GM19452 (cell line): ENCODE measurements at regions not wholly inside any gene's neighbourhood (a gene's known extent, or its start where the extent isn't known, plus 50 kb on each side); places are given as distances from the start of the nearest gene placed in this dataset.

ENCODE experiments used
- ATAC-seq: cut with Tn5 transposase; IDR thresholded peaks from one replicate; pipeline ENCODE4 v1.9.1; 2021; ENCODE audit not compliant: unreplicated experiment

DNA sequence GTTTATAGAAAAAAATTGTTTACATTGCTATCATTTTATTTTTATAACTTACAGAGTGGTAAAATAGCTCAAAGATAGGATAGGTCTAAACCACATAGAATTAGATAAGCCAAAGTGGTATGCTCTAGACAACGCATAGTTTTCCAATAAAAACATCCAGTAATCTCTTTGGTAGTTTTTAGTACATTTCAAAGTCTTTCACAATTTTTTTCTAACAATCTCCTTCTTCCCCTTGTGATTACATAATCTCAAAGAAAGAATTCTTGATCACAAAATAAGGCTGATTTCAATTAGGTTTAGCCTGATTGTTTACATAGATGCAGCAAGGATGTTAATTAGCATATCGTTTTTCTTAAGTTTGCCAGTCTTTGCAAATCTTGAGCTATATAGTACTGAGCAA, 460.0 kb downstream of the FUT8 start:
- ATAC-seq = no peak

DNA sequence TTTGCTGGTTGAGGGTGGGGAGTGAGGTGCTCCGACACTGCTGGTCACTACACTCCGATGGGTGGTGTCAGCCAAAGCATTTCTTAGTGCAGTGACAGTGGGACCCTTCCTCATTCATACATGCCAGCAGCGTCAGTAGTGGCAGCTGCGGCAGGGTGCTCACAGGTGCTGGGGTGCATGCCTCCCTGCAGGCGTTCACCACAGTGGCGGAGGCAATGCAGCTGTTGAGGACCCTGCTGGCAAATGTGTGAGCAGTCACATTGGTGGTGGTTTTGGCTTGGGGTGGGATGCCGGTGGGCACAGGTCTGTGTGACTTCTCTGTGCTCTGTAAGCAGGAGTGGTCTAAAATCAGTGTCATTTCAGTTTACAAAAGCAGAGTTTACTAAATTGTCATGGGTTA, 464.6 kb downstream of the FUT8 start:
- no peak for ATAC-seq

DNA sequence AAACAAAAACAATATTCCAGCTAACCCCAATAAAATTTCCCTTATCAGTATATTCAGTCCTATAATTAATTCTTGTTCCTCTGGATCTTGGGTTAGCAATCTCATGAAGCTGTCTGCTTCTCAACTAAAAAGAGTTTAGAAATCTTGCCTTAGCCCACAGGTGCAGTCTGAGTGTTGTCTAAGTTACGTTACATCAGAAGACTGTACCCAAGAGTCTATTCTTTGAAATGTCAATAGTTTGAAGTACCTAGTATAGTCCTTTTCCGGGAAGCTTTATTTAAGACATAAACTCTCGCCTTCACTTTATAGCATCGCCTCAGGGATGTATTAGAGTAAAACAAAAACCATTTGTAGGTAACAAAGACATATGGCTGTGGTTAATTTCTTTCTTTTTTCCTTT, 465.1 kb downstream of the FUT8 start:
- ATAC-seq = no peak

DNA sequence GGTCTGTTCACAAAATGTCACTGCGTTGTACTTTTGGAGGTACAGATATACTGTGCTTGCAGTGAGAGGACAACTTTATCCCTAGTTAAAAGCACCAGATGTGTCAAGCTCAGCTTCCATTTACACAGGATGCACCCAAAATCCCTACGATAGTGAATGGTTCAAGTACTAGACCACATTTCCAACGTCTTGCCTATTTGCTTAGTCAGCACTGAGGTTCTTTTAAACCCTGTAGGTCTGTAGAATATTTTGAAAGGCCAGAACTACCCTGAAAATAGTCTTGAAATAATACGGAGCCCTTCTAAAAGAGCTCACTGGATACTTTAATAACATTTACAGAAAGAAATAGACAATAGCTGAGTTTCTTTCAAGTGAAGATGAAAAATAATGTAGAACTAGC, 466.1 kb downstream of the FUT8 start:
- ATAC-seq = no peak

DNA sequence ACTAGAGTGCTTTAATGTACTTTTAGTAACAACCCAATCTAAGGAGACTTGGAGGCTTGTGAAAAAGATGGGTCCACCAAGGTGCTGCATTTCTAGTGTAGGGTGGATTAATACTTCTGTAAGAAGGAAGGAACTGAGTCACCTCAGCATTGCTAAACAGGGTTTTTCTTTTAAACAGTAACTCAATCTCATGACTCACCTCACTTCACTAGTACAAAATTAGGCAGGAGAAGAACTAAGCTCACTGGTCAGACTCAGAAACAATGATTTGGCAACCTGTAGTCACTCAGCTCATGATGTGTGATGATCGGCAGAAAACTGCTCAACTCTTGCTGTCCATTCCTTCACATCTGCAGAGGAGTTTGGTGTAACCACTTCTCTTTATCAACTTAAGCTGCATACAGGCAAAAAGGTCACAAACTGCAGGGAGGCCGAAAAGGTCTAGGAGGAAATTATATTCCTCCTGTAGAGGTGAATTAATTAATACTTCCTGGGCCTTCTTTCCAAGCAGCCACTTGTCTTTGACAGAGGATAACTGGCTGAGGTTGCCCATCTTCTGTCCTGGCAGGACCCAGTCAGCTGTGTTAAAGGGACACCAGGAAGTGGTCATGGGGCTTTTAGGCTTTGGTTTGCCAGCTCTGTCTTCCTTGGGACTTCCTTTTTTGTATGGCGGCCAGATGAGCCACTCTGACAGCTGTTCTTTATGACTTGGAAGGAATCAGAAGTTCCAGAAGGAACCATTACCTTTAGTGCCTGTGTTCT, 466.9 kb downstream of the FUT8 start:
- ATAC-seq = peak; percentile 55

DNA sequence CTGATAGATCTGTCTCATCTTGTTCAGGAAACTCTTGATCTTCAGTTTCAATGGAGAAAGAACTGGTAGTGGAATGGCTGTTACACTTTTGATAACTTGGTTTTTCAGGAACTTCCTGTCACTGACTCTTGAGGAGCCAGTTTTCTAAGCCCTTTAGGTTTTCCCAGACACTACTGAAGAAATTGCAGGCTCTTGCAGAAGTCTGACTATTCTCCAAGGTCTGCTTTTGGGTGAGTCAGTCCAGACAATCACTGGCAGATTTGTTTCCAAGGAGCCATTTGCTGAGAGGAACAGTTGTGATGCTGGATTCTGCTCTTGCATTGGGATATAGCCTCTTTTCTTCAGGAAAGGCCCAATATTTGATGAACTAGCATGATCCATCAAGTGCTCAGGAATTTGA, 468.0 kb downstream of the FUT8 start:
- ATAC-seq = no peak

DNA sequence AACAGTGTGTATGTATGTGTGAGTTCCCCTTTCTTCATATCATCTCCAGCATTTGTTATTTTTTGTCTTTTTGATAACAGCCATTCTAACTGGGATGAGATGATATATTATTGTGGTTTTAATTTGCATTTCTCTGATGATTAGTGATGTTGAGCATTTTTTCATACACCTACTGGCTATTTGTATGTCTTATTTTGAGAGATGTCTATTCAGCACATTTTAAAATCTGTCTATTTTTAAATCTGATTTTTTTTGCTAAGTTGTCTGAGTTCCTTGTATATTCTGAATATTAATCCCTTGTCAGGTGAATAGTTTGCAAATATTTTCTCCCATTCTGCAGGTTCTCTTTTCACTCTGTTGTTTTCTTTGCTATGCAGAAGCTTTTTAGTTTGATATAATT, 469.1 kb downstream of the FUT8 start:
- ATAC-seq = no peak

DNA sequence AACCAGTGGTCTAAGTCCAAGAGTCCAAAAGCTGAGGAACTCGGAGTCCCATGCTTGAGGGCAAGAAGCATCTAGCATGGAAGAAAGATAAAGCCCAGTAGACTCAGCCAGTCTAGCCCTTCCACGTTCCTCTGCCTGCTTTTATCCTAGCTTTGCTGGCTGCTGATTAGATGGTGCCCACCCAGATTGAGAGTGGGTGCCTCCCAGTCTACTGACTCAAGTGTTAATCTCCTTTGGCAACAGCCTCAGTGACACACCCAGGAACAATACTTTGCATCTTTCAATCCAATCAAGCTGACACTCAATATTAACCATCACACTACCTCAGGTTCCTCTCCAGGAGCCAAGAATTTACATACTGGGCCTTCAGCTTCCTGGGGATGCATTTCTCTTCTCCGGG, 476.1 kb downstream of the FUT8 start:
- no peak for ATAC-seq

DNA sequence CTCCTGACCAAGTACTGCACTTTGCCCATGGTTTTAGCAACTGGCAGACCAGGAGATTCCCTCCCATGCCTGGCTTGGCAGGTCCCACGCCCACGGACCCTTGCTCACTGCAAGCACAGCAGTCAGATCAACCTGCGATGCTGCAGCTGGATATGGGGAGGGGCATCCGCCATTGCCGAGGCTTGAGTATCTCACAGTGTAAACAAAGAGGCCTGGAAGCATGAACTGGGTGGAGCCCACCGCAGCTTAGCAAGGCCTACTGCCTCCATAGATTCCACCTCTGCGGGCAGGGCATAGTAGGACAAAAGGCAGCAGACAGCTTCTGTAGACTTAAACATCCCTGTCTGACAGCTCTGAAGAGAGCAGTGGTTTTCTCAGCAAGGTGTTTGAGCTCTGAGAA, 479.8 kb downstream of the FUT8 start:
- no peak for ATAC-seq

DNA sequence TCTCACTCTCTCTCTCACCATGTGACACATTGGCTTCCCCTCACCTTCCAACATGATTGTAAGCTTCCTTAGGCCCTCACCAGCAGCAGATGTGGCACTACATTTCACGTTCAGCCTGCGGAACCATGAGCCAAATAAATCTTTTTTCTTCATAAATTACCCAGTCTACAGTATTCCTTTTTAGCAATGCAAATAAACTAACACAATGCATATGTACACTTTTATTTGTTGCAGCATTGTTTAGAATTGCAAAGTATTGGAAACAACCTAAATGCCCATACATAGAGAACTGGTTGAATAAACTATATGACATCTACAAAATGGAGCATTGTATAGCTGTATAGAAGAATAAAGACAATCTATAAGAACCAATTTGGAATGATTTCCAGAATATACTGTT, 487.6 kb downstream of the FUT8 start:
- no peak for ATAC-seq

DNA sequence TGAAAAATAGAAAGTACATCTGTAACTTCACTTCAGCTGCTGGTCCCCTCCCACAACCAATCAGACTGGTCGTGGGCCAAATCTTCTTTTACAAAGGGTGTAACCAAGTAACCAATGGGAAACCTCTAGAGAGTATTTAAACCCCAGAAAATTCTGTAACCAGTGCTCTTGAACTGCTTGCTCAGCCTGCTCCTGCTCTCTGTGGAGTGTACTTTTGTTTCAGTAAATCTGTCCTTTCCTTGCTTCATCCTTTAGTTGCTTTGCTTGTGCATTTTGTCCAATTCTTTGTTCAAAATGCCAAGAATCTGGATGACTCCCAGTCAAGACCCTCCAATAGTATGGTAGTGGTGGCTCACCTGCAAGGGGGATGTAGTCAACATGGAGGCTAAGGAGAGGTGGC, 489.1 kb downstream of the FUT8 start:
- no peak for ATAC-seq

DNA sequence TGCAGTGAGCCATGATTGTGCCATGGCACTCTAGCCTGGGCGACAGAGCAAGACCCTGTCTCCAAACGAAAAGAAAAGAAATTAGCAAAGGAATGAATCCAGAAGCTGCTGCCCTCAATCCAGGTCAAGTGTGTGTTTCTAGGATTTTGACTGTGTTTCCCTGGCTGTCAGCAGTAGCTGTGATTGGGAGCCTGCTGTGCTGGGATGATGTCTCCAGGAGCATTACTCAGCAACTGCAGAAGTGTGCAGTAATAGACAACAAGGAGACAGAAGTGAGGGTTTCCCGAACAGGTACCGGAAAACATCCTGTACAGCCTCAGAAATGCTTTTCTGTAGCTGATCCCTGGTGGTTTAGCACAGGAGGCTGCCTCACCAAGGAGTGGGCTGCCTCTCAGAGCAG, 492.5 kb downstream of the FUT8 start:
- no peak for ATAC-seq

DNA sequence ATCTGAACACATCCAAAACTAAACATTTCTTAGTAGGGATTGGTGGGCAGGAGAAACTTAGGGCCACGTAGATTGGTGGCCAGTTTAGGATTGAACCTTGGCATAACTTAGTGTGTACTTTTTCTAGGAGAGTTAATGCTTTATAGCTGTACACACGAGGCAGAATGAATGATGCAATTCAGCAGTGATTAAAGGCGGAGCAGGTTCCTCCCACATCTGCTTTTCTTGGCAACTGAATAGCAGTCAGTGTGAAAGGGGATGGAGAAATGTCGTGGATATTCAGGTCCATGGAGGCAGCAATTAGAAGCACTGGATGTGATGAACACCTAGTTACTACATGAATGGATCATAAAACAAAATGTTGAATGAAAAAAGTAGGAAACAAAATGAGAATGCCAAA, 493.8 kb downstream of the FUT8 start:
- no peak for ATAC-seq

DNA sequence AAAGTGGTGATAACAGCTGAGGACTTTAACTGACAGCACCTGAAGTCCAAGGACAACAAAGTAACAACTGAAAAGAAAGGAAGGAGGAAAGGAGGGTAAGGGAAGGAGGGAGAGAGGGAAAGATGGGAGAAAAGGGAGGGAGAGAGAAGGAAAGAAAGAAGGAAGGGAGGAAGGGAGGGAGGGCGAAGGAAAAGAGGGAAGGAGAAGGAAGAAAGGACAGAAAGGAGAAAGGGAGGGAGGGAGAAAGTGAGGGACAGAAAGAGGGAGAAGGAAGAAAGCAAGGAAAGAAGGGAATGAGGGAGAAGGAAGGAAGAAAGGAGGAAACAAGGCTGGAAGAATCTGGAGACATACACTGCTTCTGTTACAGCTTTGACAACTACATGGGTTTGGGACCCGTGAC, 494.4 kb downstream of the FUT8 start:
- ATAC-seq = no peak

DNA sequence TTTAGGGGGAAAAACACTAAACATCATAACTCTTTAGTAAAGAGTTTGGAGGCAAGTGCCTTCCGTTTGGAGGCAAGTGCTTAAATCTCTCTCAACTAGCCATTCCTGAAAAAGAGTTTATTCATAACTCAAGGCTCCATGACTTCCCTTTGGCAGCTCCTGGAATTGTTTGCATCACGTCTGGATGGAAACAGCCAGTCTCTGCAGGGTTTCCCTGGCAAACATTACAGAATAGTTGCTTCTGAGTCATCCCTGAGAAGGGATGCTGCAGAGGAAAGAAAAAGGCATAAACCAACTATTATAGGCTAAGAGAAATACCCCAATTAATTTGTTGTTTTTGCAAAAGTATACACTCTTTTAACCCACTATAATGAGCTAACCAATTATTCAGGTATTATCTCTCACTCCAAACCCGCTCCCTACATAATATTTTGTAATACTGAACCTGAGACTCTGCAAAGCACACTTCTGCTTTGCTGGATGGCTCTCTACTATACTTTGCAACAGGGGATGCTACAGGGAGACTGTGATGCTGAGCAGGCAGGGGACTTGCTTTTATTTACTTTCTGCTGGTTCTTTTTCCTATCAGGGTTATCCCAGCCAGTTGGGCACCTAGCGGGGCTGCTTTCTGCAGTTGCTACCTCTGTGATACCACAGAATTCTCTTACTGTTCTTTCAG, 497.7 kb downstream of the FUT8 start:
- no peak for ATAC-seq

DNA sequence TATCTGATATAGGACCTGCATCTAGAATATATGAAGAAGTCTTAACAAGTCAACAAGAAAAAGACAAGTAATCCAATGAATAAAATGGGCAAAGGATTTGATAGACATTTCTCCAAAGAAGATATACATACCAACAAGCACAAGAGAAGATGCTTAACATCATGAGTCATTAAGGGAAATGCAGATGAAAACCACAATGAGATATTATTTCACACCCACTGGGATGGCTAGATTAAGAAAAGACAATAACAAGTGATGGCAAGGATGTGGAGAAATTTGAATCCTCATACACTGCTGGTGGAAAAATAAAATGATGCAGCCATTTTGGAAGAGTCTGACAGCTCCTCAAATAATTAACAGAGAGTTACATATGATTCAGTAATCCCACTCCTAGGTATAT, 502.6 kb downstream of the FUT8 start:
- ATAC-seq = no peak

DNA sequence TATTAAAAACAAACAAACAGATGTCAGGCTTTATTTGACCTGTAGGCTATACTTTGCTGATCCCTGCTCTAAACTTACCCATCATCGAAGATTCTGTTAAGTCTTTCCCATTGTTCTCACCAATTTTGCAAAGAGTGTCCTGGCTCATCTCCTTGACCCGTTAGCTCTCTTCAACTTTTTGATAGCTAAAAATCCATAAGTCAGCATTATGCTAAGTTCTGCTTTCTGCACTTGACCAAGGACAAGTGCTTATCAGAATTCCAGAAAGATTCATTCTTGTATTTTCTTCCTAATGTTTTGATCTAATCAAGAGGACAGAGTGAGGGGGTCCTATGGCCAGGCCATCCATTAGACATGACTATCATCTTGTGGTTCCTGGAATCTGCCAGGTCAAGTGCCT, 503.5 kb downstream of the FUT8 start:
- no peak for ATAC-seq

DNA sequence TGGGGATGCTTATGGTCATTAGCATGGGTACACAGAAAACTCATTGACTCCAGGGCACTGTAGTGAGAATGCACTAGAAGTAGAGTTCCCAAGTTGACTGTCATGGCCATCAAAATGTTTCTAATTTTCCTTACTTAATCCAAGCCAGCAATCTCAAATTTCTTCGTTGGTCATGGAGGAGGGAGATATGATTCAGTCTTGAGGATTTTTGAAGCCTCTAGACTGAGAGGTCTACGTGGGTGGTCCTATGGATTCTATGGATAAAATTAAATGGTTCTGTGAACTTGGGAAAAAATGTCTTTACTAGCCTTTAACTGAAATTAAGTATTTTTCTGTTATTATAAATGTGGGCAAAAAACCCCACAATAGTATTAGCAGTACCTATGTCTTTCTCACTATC, 508.5 kb downstream of the FUT8 start:
- no peak for ATAC-seq

DNA sequence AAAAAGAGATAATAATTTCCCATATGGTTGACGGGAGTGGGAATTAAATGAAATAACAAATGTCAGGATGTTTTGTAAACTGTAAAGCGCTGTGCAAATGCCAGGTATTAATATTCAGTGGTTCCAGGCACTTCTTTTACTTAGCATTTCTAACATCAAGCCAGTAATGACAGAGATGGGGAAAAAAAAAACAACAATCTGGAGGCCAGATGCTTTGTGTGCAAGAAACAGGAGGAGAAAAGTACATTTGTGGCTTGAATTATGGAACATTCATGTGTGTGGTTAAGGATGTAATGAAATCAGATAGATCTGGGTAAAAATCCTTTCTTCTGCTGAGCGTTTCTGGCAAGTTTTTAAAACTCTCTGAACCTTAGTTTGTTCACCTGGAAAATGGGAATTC, 509.6 kb downstream of the FUT8 start:
- no peak for ATAC-seq

DNA sequence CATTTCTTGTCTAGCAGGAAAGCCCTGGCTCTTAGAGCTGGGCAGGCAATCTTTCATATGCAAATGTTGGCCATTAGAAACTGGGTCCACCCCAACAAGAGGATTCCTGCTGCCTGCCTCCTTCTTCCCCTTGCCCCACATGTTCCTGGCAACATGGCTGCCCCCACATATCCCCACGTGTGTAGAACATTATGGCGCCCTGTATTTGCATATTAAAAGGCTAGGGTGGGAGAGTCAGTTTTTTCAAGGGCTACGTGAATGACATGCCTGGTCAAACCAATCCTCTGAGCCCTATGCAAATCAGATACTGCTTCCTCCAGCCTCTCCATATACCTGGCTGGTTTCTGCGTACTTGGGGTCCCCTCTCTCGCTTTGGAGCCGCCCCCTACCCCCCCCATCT, 514.0 kb downstream of the FUT8 start:
- ATAC-seq = no peak

DNA sequence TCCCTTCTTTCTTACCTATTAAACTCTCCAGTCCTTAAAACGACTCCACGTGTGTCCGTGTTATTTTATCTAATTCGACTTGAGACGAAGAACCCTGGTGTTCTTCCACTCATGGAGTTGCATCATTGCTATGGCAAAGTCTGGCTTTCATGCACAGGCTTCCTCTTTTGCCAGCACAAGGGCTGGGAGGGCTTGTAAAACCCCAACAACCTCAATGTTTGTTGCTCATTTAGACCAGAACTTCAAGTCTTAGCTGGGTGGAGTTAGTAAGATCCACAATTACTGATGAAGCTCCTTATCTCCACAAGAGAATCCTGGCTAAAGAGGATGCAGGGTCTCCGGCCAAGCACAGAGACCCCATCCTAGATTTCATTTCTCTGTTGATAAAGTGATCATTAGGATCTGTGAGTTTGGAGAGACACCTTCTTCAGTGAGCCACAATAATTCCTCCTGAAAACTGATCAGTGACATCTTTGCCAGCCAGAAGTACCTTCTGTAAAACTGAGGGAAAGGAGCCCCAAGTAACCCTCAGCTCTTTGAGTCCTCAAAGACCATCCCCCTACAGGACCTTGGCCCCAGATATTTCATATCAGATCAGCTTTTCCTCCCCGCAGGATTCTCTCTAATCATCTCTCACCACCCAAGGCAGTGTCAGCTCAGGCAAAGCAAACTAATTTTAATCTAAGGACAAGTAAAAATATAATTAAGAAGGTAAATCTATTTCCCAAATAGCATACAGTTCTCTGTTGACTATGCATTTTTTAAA, 514.6 kb downstream of the FUT8 start:
- no peak for ATAC-seq

DNA sequence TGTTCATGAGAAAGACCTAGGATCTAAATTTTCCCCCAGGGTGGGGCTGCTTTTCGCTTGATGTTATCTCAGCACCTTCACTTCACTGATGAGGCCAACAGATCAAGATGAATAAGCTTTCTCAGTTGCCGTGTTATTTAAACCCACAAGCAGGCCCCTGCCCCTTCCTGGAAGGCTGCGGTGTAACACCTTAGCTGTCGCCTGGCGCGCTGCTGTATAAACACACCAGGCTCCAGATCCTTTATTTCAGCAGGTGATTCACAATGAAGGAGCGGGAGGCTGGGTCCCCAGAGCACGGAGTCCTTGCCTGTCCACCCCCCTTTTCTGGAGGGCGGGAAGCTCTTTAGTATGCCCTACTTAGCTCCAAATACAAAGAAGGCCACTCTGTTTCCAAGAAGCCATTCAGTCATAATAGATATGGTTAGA, 515.4 kb downstream of the FUT8 start:
- ATAC-seq = no peak
